B cell (primary cell): ENCODE measurements at regions not wholly inside any gene's neighbourhood (a gene's known extent, or its start where the extent isn't known, plus 50 kb on each side); places are given as distances from the start of the nearest gene placed in this dataset.

Experiments used
- EZH2 ChIP-seq: IDR thresholded peaks from 2 replicates; pipeline ENCODE4 v1.6.1; 2012; ENCODE audit warnings: borderline replicate concordance, low read depth, mild to moderate bottlenecking, moderate library complexity, low read length; ENCODE audit not compliant: insufficient read depth, poor library complexity, severe bottlenecking
- TF ChIP-seq, protein P1 (sequence below): fragments of 200-600 bp; IDR thresholded peaks from one replicate; pipeline ENCODE4 v1.8.0; 2022; ENCODE audit warnings: antibody characterized with exemption, mild to moderate bottlenecking

DNA sequence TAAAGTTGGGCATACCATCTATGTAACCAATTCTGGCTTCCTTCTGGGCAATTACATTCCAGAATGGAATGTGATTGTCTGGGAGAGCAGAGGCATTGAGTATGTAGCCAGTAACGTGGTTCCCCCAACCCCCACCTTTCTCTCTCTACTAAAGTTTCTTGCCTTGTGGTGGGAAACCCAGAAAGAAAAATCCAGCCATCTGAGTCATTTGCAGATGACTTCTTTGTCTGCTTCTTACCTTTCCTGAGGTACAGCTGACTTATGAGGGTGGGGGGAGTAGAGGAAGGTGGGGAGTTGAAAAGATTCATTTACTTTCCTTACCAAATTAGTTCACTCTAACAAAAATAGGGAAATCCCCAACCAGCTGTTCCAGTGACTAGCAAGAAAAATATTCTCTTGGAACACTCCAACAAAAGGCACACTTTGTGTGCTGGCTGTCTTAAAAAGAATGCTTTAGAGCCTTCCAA lies 112.1 kb upstream of the FRMD6 start:
- TF ChIP-seq, protein P1, sequence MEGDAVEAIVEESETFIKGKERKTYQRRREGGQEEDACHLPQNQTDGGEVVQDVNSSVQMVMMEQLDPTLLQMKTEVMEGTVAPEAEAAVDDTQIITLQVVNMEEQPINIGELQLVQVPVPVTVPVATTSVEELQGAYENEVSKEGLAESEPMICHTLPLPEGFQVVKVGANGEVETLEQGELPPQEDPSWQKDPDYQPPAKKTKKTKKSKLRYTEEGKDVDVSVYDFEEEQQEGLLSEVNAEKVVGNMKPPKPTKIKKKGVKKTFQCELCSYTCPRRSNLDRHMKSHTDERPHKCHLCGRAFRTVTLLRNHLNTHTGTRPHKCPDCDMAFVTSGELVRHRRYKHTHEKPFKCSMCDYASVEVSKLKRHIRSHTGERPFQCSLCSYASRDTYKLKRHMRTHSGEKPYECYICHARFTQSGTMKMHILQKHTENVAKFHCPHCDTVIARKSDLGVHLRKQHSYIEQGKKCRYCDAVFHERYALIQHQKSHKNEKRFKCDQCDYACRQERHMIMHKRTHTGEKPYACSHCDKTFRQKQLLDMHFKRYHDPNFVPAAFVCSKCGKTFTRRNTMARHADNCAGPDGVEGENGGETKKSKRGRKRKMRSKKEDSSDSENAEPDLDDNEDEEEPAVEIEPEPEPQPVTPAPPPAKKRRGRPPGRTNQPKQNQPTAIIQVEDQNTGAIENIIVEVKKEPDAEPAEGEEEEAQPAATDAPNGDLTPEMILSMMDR, result no peak
- TF ChIP-seq EZH2, result no peak
